HCT116 (cell line): ENCODE measurements at regions not wholly inside any gene's neighbourhood (a gene's known extent, or its start where the extent isn't known, plus 50 kb on each side); places are given as distances from the start of the nearest gene placed in this dataset.

ENCODE experiments used
- ATAC-seq: fragments of 200-7000 bp; cut with Tn5 transposase; 2 replicates; pipeline ENCODE4 v1.9.1; 2020; ENCODE audit warnings: mild to moderate bottlenecking, moderate library complexity
- BruUV-seq: library from RNA; stranded (reverse); fragments of 400-500 nt; replicated peaks from 2 replicates; lab custom pipeline; 2021; lab: Mats Ljungman, UMichigan
- CTCF ChIA-PET: fragments of 300-600 bp; sonication (Branson Sonifier 250); formaldehyde crosslinking; loops from one replicate; lab custom pipeline; 2021; ENCODE audit warnings: antibody characterized with exemption; lab: Charles Lee
- POLR2A ChIA-PET: fragments of 300-600, 350-600 bp; sonication (Branson Sonifier 250); formaldehyde crosslinking; loops from one replicate; lab custom pipeline; 2021; ENCODE audit warnings: antibody characterized with exemption; lab: Charles Lee
- RAD21 ChIA-PET, 2 experiments: fragments of 300-600 bp; sonication (Branson Sonifier 250); formaldehyde crosslinking; loops; one replicate each; lab custom pipeline; 2023; ENCODE audit warnings: low total read pairs in 2 of 2; ENCODE audit not compliant: uncharacterized antibody in 2 of 2, unreplicated experiment in 2 of 2, low non-redundant PET in 1 of 2; lab: Charles Lee
- DNase-seq: peaks from one replicate; pipeline ENCODE4 v3.0.0-alpha.2; 2010; ENCODE audit warnings: low read depth, low spot score
- H2AFZ ChIP-seq: fragments of 200-600 bp; shearing (Covaris generic), sonication (generic); 2 replicates; pipeline ENCODE4 v1.6.1; 2017; ENCODE audit warnings: low read depth, mixed run types, mixed read lengths, antibody characterized with exemption, low read length; ENCODE audit not compliant: poor library complexity, severe bottlenecking
- H3K27ac ChIP-seq: 2 replicates; pipeline ENCODE4 v1.5.1; 2012; ENCODE audit warnings: low read depth, low read length
- H3K27me3 ChIP-seq: fragments of 200-600 bp; sonication (generic); 2 replicates; pipeline ENCODE4 v1.6.1; 2016; ENCODE audit warnings: mixed run types, low read length, mixed read lengths; ENCODE audit not compliant: insufficient read depth
- H3K36me3 ChIP-seq, 2 experiments: fragments of 200-500 bp in 1 of 2; fragments of 200-600 bp in 1 of 2; sonication (Bioruptor generic) in 1 of 2; sonication (generic) in 1 of 2; 2 replicates each; pipeline versions ENCODE4 v1.5.1 to v1.6.1; 2014 to 2016; ENCODE audit warnings: low read length in 2 of 2, inconsistent platforms in 1 of 2, mixed read lengths in 1 of 2, mixed run types in 1 of 2; ENCODE audit not compliant: insufficient read depth in 2 of 2, control insufficient read depth in 1 of 2
- H3K4me1 ChIP-seq, 2 experiments: fragments of 200-600 bp in 1 of 2; sonication (generic) in 1 of 2; 2 replicates each; pipeline versions ENCODE4 v1.5.1 to v1.6.1; 2012 to 2017; ENCODE audit warnings: low read length in 2 of 2, inconsistent platforms in 1 of 2, mild to moderate bottlenecking in 1 of 2, mixed read lengths in 1 of 2, mixed run types in 1 of 2, moderate library complexity in 1 of 2; ENCODE audit not compliant: insufficient read depth in 2 of 2, control insufficient read depth in 1 of 2
- H3K4me2 ChIP-seq: fragments of 200-600 bp; sonication (generic); 2 replicates; pipeline ENCODE4 v1.6.1; 2017; ENCODE audit warnings: mixed run types, low read length, mixed read lengths
- H3K4me3 ChIP-seq, 2 experiments: fragments of 200-600 bp in 1 of 2; sonication (generic) in 1 of 2; replicated peaks in 1 of 2; 2 replicates each; pipeline ENCODE4 v1.5.1; 2011 to 2016; ENCODE audit warnings: low read length in 2 of 2, control low read depth in 1 of 2, low read depth in 1 of 2, mild to moderate bottlenecking in 1 of 2, mixed read lengths in 1 of 2, mixed run types in 1 of 2
- H3K79me2 ChIP-seq: fragments of 200-600 bp; sonication (generic); 2 replicates; pipeline ENCODE4 v1.6.1; 2017; ENCODE audit warnings: mild to moderate bottlenecking, mixed run types, low read length, moderate library complexity, mixed read lengths; ENCODE audit not compliant: insufficient read depth
- H3K9ac ChIP-seq: fragments of 200-600 bp; sonication (generic); 2 replicates; pipeline ENCODE4 v1.6.1; 2016; ENCODE audit warnings: low read length, mixed read lengths
- H3K9me2 ChIP-seq: fragments of 200-600 bp; sonication (generic), shearing (Covaris generic); 2 replicates; pipeline ENCODE4 v1.6.1; 2017; ENCODE audit warnings: mixed run types, mild to moderate bottlenecking, moderate library complexity; ENCODE audit not compliant: insufficient read depth
- H3K9me3 ChIP-seq, 2 experiments: fragments of 200-500 bp in 1 of 2; fragments of 200-600 bp in 1 of 2; sonication (Bioruptor generic) in 1 of 2; sonication (generic) in 1 of 2; 2 replicates each; pipeline ENCODE4 v1.6.1; 2014 to 2017; ENCODE audit warnings: low read length in 2 of 2, mixed read lengths in 2 of 2, inconsistent platforms in 1 of 2, low read depth in 1 of 2, mild to moderate bottlenecking in 1 of 2, mixed run types in 1 of 2, moderate library complexity in 1 of 2; ENCODE audit not compliant: control insufficient read depth in 1 of 2, insufficient read depth in 1 of 2
- H4K20me1 ChIP-seq: fragments of 200-600 bp; sonication (generic), shearing (Covaris generic); 2 replicates; pipeline ENCODE4 v1.6.1; 2017; ENCODE audit warnings: mixed run types, mild to moderate bottlenecking, moderate library complexity; ENCODE audit not compliant: insufficient read depth
- CBX3 ChIP-seq: IDR thresholded peaks from 2 replicates; pipeline ENCODE4 v1.6.1; 2012; ENCODE audit warnings: low read depth
- POLR2AphosphoS5 ChIP-seq: IDR thresholded peaks from 2 replicates; pipeline ENCODE4 v1.6.1; 2011; ENCODE audit warnings: mild to moderate bottlenecking, low read depth, low read length, moderate library complexity
- RAD21 ChIP-seq: IDR thresholded peaks from 2 replicates; pipeline ENCODE4 v1.6.1; 2012; ENCODE audit warnings: low read depth, mild to moderate bottlenecking
- ZNF274 ChIP-seq: fragments of 200-500 bp; sonication (Bioruptor generic); IDR thresholded peaks from 2 replicates; pipeline ENCODE4 v1.6.1; 2014; ENCODE audit warnings: mild to moderate bottlenecking, low read depth, low read length, inconsistent platforms
- intact Hi-C: fragments of 100-400 bp; cut with micrococcal nuclease; formaldehyde crosslinking; loops from 2 replicates; pipeline ENCODE4 v1.10.0; 2022
- TF ChIP-seq, protein P1 (sequence below), 3 experiments: fragments of 200-600 bp in 1 of 3; sonication (generic) in 1 of 3; IDR thresholded peaks in 2 of 3; conservative IDR thresholded peaks in 1 of 3; 2 replicates each; pipeline ENCODE4 v1.5.1; 2012 to 2017; ENCODE audit warnings: low read depth in 2 of 3, low read length in 2 of 3, antibody characterized with exemption in 1 of 3, borderline replicate concordance in 1 of 3, control low read depth in 1 of 3, mild to moderate bottlenecking in 1 of 3, mixed read lengths in 1 of 3, mixed run types in 1 of 3, moderate library complexity in 1 of 3; ENCODE audit not compliant: insufficient read depth in 1 of 3

DNA sequence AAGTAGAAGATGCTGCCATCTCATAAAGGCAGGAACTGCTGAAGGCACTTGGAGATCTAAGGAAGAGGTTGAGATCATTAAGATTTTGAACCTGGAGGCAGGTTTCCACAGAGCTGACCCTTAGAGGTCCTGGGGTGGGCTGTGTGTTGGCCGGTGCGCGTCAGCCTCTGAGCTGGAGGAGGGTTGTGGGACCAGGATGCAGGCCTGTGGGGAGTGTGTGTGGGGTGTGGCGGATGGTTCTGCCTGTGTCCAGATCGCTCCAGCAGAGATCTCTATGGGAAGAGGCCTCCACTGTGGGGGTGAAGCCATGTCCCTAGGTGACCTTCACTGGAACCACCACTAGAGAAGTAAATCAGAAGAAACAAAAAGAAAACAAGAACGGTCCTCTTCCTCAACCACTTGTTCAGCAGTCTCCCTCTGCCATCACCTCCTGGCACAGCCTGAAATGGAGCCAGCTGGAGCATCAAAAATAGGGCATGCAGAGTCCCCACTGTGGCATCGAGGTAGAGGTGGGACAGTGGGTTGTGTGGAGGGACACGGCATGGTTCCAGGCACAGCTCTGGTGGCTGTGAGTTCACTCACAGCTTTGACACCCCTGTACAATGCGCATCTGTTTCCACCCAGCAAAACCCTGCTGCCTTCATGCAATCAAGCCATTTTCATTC is 453.8 kb downstream of the TCERG1L start:
- no peaks in the 10 kb centered on the region for H3K36me3 ChIP-seq
- ChIA-PET POLR2A (no interaction called here), RAD21 (no interaction called here)
- H3K4me3 ChIP-seq = no peak overlapping the region
- no peak overlapping the region for H2AFZ ChIP-seq
- H3K9ac ChIP-seq = no peak overlapping the region
- H3K79me2 ChIP-seq = no peaks in the 10 kb centered on the region
- no peak for DNase-seq
- no peaks in the 10 kb centered on the region for H3K4me1 ChIP-seq
- no peak overlapping the region for H3K27ac ChIP-seq
- intact Hi-C loops = no loop called here
- TF ChIP-seq ZNF274 (no peak), CBX3 (no peak)
- TF ChIP-seq, protein P1, sequence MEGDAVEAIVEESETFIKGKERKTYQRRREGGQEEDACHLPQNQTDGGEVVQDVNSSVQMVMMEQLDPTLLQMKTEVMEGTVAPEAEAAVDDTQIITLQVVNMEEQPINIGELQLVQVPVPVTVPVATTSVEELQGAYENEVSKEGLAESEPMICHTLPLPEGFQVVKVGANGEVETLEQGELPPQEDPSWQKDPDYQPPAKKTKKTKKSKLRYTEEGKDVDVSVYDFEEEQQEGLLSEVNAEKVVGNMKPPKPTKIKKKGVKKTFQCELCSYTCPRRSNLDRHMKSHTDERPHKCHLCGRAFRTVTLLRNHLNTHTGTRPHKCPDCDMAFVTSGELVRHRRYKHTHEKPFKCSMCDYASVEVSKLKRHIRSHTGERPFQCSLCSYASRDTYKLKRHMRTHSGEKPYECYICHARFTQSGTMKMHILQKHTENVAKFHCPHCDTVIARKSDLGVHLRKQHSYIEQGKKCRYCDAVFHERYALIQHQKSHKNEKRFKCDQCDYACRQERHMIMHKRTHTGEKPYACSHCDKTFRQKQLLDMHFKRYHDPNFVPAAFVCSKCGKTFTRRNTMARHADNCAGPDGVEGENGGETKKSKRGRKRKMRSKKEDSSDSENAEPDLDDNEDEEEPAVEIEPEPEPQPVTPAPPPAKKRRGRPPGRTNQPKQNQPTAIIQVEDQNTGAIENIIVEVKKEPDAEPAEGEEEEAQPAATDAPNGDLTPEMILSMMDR (IDR thresholded peaks at IDR 0.05 in 2 of 3, conservative IDR thresholded peaks at IDR 0.05 in 1 of 3; ENCODE audit: borderline replicate concordance in 1 of 3, insufficient read depth in 1 of 3, low read depth in 2 of 3, low read length in 2 of 3) = no peak
- TF ChIP-seq, all 23 proteins: peak for 0
- CTCF ChIA-PET = no interaction called here
- Histone ChIP-seq H3K27me3 (no peaks in the 10 kb centered on the region), H3K9me3 (no peaks in the 10 kb centered on the region), H3K9me2 (no peaks in the 10 kb centered on the region), H4K20me1 (no peaks in the 10 kb centered on the region), H3K4me2 (no peak overlapping the region)
- no peak for ATAC-seq
- BruUV-seq = no TSS peak

DNA sequence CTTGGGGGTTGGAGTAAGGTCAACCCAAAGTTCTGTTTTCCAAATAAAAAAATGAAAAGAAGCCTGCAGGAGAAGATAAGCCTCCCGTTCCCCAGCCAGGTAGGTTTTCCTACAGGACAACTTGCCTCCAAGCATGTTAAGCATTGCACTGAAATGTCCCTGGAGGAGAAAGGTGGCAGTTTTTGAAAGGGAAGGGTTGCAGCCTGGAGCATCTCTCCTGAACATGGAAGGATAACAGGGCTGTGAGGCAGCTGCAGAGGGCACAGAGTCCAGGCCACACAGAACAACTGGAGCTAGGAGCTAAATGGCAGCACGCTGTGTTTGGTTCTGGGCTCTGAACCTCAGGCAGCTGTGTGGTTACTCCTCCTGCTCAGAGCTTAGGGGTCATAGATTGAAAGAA is 452.9 kb downstream of the TCERG1L start:
- ChIA-PET CTCF (no interaction called here), POLR2A (no interaction called here), RAD21 (no interaction called here)
- Histone ChIP-seq H4K20me1 (no peaks in the 10 kb centered on the region), H3K36me3 (no peaks in the 10 kb centered on the region), H3K4me2 (no peak overlapping the region), H2AFZ (no peak overlapping the region), H3K9ac (no peak overlapping the region), H3K27ac (no peak overlapping the region), H3K9me2 (no peaks in the 10 kb centered on the region), H3K9me3 (no peaks in the 10 kb centered on the region), H3K79me2 (no peaks in the 10 kb centered on the region), H3K4me1 (no peaks in the 10 kb centered on the region), H3K27me3 (no peaks in the 10 kb centered on the region), H3K4me3 (no peak overlapping the region)
- no peak for TF ChIP-seq RAD21
- no peak for TF ChIP-seq POLR2AphosphoS5
- TF ChIP-seq, protein P1 (IDR thresholded peaks at IDR 0.05 in 2 of 3, conservative IDR thresholded peaks at IDR 0.05 in 1 of 3; ENCODE audit: borderline replicate concordance in 1 of 3, insufficient read depth in 1 of 3, low read depth in 2 of 3, low read length in 2 of 3) = no peak
- BruUV-seq = no TSS peak
- DNase-seq (no peak), ATAC-seq (no peak)
- intact Hi-C loops = no loop called here
